ENCODE measurements at regions not wholly inside any gene's neighbourhood (a gene's known extent, or its start where the extent isn't known, plus 50 kb on each side); places are given as distances from the start of the nearest gene placed in this dataset.

- TF ChIP-seq NBN (conservative IDR thresholded peaks at IDR 0.05) = no peak
- no peak for TF ChIP-seq ZNF180 (CRISPR knock-in tag; IDR thresholded peaks at IDR 0.05; ENCODE audit: borderline replicate concordance, low read depth)
- no peak for TF ChIP-seq EP300 (IDR thresholded peaks at IDR 0.05; ENCODE audit: low read depth in 2 of 2, low read length in 2 of 2)
- TF ChIP-seq EP300 (CRISPR knock-in tag; IDR thresholded peaks at IDR 0.05; ENCODE audit: borderline replicate concordance) = no peak
- no peak for TF ChIP-seq ZNF562 (CRISPR knock-in tag; IDR thresholded peaks at IDR 0.05; ENCODE audit: borderline replicate concordance)
- TF ChIP-seq NFKBIZ (CRISPR knock-in tag; IDR thresholded peaks at IDR 0.05) = no peak
- TF ChIP-seq EHMT2 (IDR thresholded peaks at IDR 0.05; ENCODE audit: borderline replicate concordance, low read depth, low read length) = no peak
- no peak for TF ChIP-seq PRDM10 (CRISPR knock-in tag; IDR thresholded peaks at IDR 0.05; ENCODE audit: low read depth)
- TF ChIP-seq SALL1 (CRISPR knock-in tag; IDR thresholded peaks at IDR 0.05) = no peak
- no peak for TF ChIP-seq CEBPZ (IDR thresholded peaks at IDR 0.05; ENCODE audit: low read length)
- TF ChIP-seq ZNF34 (CRISPR knock-in tag; IDR thresholded peaks at IDR 0.05; ENCODE audit: borderline replicate concordance) = no peak
- TF ChIP-seq PBX2 (CRISPR knock-in tag; IDR thresholded peaks at IDR 0.05) = no peak
- TF ChIP-seq RELA (CRISPR knock-in tag; IDR thresholded peaks at IDR 0.05) = no peak
Observed at GRCh38 chr20:22437354-22437753, 147.0 kb downstream of the FOXA2 start.

Measured in HepG2 (cell line).